ENCODE measurements at regions not wholly inside any gene's neighbourhood (a gene's known extent, or its start where the extent isn't known, plus 50 kb on each side); places are given as distances from the start of the nearest gene placed in this dataset.

DNA sequence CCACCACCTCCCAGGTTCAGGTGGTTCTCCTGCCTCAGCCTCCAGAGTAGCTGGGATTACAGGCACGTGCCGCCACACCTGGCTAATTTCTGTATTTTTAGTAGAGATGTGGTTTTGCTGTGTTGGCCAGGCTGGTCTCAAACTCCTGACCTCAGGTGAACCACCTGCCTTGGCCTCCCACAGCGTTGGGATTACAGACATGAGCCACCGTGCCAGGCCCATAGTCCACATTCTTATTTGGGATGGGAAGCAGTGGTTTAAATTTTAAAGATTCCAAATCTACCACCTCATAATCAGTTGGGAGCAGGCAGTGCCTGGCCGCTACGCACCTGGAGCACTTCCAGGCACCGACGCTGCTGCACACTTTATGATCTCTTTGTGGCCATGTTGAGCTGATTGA is 160.6 kb upstream of the SOX1 start:
- TF ChIP-seq ZFX (IDR thresholded peaks at IDR 0.05), result no peak
- TF ChIP-seq, protein P1, sequence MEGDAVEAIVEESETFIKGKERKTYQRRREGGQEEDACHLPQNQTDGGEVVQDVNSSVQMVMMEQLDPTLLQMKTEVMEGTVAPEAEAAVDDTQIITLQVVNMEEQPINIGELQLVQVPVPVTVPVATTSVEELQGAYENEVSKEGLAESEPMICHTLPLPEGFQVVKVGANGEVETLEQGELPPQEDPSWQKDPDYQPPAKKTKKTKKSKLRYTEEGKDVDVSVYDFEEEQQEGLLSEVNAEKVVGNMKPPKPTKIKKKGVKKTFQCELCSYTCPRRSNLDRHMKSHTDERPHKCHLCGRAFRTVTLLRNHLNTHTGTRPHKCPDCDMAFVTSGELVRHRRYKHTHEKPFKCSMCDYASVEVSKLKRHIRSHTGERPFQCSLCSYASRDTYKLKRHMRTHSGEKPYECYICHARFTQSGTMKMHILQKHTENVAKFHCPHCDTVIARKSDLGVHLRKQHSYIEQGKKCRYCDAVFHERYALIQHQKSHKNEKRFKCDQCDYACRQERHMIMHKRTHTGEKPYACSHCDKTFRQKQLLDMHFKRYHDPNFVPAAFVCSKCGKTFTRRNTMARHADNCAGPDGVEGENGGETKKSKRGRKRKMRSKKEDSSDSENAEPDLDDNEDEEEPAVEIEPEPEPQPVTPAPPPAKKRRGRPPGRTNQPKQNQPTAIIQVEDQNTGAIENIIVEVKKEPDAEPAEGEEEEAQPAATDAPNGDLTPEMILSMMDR (conservative IDR thresholded peaks at IDR 0.05), result no peak
- H3K27ac ChIP-seq, result no peak overlapping the region

DNA sequence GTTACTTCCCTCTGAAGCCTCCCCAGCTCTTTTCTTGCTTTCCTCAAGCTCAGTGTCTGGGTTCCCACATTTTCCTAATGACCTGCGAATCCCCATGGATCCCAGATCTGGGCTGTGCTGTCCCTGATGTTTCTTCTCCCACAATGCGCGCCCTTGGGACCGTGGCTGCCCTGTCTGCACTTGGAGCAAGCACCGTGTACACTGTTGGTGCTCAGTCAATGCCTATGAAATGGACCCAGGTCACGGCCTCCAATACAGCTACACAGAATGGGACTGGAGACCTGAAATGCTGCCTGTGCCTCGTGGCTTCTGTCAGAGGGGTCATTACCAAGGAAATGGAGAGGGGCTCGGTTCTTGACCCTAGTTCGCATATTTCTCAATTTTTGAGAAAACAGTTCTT is 160.1 kb upstream of the SOX1 start:
- TF ChIP-seq, protein P1 (conservative IDR thresholded peaks at IDR 0.05), result no peak
- no peak for TF ChIP-seq ZFX (IDR thresholded peaks at IDR 0.05)

DNA sequence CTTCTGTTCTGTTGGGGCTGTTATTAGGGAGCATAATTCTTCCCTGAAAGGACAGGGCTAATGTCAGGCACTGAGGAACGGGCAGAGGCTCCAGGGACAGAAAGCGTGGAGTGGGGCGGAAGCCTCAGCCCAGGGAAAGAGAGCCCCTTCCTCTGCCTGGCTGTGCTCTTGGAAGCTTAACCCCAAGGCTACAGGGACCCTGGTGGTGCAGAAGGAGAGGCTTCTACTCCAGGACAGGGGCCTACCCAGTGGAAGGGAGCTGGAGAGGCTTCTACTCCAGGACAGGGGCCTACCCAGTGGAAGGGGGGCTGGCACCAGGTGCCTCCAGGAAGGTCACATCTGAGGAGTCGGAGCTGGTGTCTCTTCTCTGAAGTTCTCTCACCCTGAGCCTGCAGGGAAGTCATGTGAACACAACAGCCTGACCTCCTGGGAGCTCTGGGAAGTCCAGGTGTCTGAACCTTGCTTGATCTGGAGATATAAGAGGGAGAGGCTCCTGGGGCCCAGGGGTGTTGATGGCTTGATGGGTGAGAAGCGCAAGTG is 159.5 kb upstream of the SOX1 start:
- TF ChIP-seq ZFX (IDR thresholded peaks at IDR 0.05), result no peak
- TF ChIP-seq, protein P1 (conservative IDR thresholded peaks at IDR 0.05), result no peak
- no peak overlapping the region for H3K27ac ChIP-seq

More for the DNA sequence above, 160.1 kb upstream of the SOX1 start:
- no peak overlapping the region for H3K27ac ChIP-seq

DNA sequence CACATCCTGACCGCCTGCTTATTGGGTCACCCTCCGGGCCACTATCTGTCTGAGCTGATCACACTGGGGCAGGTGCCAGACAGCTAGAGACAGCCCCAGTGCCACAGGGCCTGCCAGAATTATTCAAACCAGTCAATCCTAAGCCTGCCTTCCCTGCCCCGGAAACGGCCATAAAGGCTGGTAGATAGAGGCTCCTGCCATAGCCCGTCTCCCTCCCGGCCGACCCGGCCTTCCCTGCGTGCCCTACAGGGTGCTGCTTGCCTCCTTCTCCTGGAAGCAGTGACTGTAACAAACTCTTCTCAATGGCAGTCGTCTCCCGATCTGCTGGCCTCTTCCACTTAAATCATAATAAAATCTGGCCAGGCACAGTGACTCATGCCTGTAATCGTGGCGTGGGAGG is 158.6 kb upstream of the SOX1 start:
- H3K27ac ChIP-seq, result no peak overlapping the region
- TF ChIP-seq, protein P1 (conservative IDR thresholded peaks at IDR 0.05), result no peak

DNA sequence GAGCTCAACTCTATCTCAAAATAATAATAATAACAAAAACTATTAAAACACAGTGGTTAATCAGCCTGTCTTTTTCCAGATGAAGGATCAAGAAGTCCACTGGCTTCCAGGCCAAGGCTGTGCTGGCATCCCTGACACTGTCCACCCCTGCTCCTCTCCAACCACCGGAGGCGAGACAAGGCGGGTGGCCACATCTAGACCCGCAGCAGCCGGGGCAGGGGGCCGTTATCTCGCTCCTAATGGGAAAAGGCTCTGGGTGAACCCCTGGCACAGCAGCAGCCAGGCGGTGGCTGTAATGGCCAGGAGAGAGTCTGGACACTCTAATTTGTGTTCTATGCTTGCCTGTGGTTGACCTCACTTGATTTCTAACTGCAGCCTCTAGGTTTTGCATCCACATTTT is 158.0 kb upstream of the SOX1 start:
- TF ChIP-seq, protein P1 (conservative IDR thresholded peaks at IDR 0.05), result no peak
- no peak for TF ChIP-seq ZFX (IDR thresholded peaks at IDR 0.05)
- H3K27ac ChIP-seq, result no peak overlapping the region

DNA sequence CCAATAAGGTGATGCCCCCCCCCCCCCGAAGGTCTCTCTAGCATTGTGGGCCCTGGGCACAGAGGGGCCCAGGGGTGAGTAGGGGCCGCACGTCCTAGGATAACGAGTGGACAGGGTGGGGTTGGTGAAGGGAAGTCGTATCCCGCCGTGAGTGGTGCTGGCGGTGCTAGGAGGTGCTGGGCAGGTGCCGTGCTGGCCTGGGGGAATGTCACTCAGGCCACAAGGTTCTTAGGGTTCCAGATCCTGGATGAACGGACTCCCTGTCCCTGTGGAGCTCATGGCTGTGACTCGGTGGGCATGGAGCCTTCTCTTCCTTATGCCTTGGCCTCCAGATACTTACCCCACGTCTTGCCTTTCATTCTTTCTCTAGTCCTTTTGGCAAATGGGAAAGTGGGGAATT is 157.4 kb upstream of the SOX1 start:
- TF ChIP-seq ZFX (IDR thresholded peaks at IDR 0.05), result no peak
- TF ChIP-seq, protein P1 (conservative IDR thresholded peaks at IDR 0.05), result no peak
- no peak overlapping the region for H3K27ac ChIP-seq

DNA sequence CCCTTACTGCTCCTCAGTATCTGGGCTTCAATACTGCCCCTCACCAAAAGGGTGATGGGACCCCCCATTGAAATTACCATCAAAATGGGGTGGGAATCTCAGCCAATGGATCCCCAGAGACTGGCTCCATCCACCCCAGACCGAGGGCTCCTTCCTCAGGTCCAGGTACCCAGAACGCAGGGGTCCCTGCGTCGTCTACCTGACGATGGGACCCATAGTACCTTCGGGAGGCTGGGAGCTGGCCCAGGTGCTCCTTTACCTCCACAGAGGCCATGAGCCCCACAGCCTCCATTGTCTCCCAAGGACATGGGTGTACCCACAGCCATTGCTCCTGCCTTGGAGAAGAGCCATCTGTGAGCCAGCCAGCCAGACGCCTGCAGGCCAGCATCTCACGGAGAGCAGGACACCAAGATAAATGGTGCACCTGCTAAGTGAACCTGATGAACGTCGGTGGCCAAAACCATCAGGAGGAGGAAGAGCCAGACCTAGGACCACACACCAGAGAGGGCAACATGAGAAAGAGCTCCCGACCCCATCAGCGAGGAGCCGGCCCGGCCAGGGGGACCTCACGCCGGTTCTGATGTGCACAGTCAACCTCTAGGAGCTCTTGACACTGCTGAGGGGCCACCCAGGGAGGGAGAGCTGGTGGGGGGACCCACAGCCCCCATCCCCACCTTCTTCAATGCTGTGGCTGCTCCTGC is 156.8 kb upstream of the SOX1 start:
- H3K27ac ChIP-seq, result no peak overlapping the region
- no peak for TF ChIP-seq ZFX (IDR thresholded peaks at IDR 0.05)
- TF ChIP-seq, protein P1 (conservative IDR thresholded peaks at IDR 0.05), result no peak

Measured in C4-2B (cell line).